ENCODE measurements at regions not wholly inside any gene's neighbourhood (a gene's known extent, or its start where the extent isn't known, plus 50 kb on each side); places are given as distances from the start of the nearest gene placed in this dataset.

- Mint-ChIP-seq H3K9me3 (ENCODE audit: low read depth, unreplicated experiment) (peaks cover 3% of the 10 kb centered on the region), H3K4me1 (ENCODE audit: low read depth, unreplicated experiment) (peaks cover 9% of the 10 kb centered on the region), H3K36me3 (ENCODE audit: insufficient read depth, unreplicated experiment) (no peaks in the 10 kb centered on the region), H3K4me3 (ENCODE audit: low read depth, unreplicated experiment) (no peak overlapping the region), H3K27ac (ENCODE audit: unreplicated experiment) (no peak overlapping the region), H3K27me3 (ENCODE audit: unreplicated experiment) (no peaks in the 10 kb centered on the region)
- CTCF ChIA-PET: no interaction called here
- no TSS peak for BruUV-seq (replicated peaks)
- no peak for TF ChIP-seq CTCF (IDR thresholded peaks at IDR 0.05; ENCODE audit: unreplicated experiment)
- intact Hi-C loops (cut with micrococcal nuclease; ENCODE audit: unreplicated experiment): no loop called here
- no peak for DNase-seq
Observed at GRCh38 chr14:88998027-88998426, 173.6 kb downstream of the TTC8 start.

- peaks cover 9% of the 10 kb centered on the region for H3K4me1 Mint-ChIP-seq (ENCODE audit: low read depth, unreplicated experiment)
- no peak for TF ChIP-seq CTCF (IDR thresholded peaks at IDR 0.05; ENCODE audit: unreplicated experiment)
- intact Hi-C loops (cut with micrococcal nuclease; ENCODE audit: unreplicated experiment): no loop called here
- no peaks in the 10 kb centered on the region for H3K36me3 Mint-ChIP-seq (ENCODE audit: insufficient read depth, unreplicated experiment)
- BruUV-seq (replicated peaks): no TSS peak
- H3K27ac Mint-ChIP-seq (ENCODE audit: unreplicated experiment): no peak overlapping the region
- no peaks in the 10 kb centered on the region for H3K27me3 Mint-ChIP-seq (ENCODE audit: unreplicated experiment)
- no peak overlapping the region for H3K4me3 Mint-ChIP-seq (ENCODE audit: low read depth, unreplicated experiment)
- peaks cover 3% of the 10 kb centered on the region for H3K9me3 Mint-ChIP-seq (ENCODE audit: low read depth, unreplicated experiment)
- DNase-seq: no peak
- CTCF ChIA-PET: no interaction called here
Observed at GRCh38 chr14:88999137-88999536, 174.7 kb downstream of the TTC8 start.

GRCh38 chr14:89000007-89000942, 175.8 kb downstream of the TTC8 start:
- BruUV-seq (replicated peaks): no TSS peak
- TF ChIP-seq CTCF (IDR thresholded peaks at IDR 0.05; ENCODE audit: unreplicated experiment): no peak
- DNase-seq: peak; percentile 41
- Mint-ChIP-seq H3K4me1 (ENCODE audit: low read depth, unreplicated experiment) (peaks cover 9% of the 10 kb centered on the region), H3K4me3 (ENCODE audit: low read depth, unreplicated experiment) (no peak overlapping the region), H3K27ac (ENCODE audit: unreplicated experiment) (no peak overlapping the region), H3K9me3 (ENCODE audit: low read depth, unreplicated experiment) (peaks cover 5% of the 10 kb centered on the region), H3K27me3 (ENCODE audit: unreplicated experiment) (no peaks in the 10 kb centered on the region), H3K36me3 (ENCODE audit: insufficient read depth, unreplicated experiment) (no peaks in the 10 kb centered on the region)
- intact Hi-C loops (cut with micrococcal nuclease; ENCODE audit: unreplicated experiment): no loop called here
- CTCF ChIA-PET: interaction anchor here (0.5 to 1.2 kb wide), 3 partner anchors 21 to 1734 kb away, joined by 3 to 4 read pairs (median 4); no protein-coding TSS in a partner anchor

GRCh38 chr14:89004166-89004565, 179.7 kb downstream of the TTC8 start:
- H3K27ac Mint-ChIP-seq (ENCODE audit: unreplicated experiment): no peak overlapping the region

More at GRCh38 chr14:89004166-89004565, 179.7 kb downstream of the TTC8 start:
- no peak overlapping the region for H3K4me3 Mint-ChIP-seq (ENCODE audit: low read depth, unreplicated experiment)
- peaks cover 9% of the 10 kb centered on the region for H3K4me1 Mint-ChIP-seq (ENCODE audit: low read depth, unreplicated experiment)
- peaks cover 5% of the 10 kb centered on the region for H3K9me3 Mint-ChIP-seq (ENCODE audit: low read depth, unreplicated experiment)
- peaks cover 21% of the 10 kb centered on the region for H3K27me3 Mint-ChIP-seq (ENCODE audit: unreplicated experiment)
- CTCF ChIA-PET: no interaction called here
- intact Hi-C loops (cut with micrococcal nuclease; ENCODE audit: unreplicated experiment): no loop called here
- no peak for TF ChIP-seq CTCF (IDR thresholded peaks at IDR 0.05; ENCODE audit: unreplicated experiment)
- no peaks in the 10 kb centered on the region for H3K36me3 Mint-ChIP-seq (ENCODE audit: insufficient read depth, unreplicated experiment)
- DNase-seq: no peak
- BruUV-seq (replicated peaks): no TSS peak
